NCI-H446 (cell line): ENCODE measurements at regions not wholly inside any gene's neighbourhood (a gene's known extent, or its start where the extent isn't known, plus 50 kb on each side); places are given as distances from the start of the nearest gene placed in this dataset.

Source experiments
- DNase-seq, 2 experiments: peaks; one replicate each; lab custom pipeline; 2025; lab: John Stamatoyannopoulos, UW

DNA sequence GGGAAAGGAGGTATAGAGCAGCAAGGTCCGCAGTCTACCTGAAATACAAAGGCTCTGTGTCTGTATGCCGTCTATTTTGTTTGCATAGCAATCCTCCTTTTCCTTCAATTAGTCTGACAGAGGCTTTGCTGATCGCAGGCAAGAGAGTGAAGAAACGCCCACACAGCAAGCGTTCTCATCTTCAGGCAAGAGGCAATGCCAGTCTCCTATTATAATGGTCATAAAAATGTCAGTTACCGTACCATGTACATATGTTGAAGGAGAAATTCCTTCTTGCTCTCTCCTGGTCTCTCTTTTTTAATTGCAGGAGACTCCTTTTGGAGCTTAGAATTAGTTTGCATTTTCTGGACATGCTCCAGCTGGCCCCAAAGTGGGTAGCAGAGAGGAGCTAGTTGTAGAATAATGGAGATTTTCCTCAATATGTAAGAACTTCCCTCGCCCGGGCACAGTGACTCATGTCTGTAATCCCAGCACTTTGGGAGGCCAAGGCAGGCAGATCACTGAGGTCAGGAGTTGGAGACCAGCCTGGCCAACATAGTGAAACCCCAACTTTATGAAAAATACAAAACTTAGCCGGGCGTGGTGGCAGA lies 139.5 kb downstream of the PFKFB3 start:
- no peak for DNase-seq

DNA sequence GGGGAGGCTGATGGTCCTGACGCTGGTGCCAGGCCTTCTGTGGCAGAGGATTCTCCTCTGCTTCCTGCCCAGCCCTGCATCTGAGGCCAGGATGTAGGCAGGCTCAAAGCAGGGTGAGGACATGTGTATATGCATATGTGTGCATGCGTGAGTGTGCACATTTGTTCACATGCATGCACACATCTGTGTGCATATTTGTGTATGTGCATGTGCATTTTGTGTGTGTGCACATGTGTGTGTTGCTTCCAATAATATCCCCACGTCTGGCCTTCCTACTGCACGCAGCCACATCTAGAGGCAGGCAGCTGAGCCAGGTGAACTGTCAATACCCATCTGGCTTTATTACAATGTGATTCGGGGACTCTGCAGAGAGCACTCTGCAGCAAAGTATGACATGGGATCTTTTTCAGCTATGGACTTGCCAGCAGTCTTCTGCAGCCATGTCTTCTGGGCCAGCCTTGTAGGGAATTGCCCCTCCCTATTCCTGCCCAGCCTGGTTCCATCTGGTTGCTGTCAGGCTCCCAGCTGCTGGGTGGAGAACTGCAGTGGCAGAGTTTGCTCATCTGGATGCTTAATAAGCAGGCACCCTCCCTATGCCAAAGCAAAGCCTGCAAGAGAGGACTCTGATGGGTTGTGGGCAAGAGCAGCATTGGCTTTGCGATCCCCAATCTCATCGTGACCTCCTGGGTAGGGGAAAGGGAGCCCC lies 140.7 kb downstream of the PFKFB3 start:
- DNase-seq, result no peak

DNA sequence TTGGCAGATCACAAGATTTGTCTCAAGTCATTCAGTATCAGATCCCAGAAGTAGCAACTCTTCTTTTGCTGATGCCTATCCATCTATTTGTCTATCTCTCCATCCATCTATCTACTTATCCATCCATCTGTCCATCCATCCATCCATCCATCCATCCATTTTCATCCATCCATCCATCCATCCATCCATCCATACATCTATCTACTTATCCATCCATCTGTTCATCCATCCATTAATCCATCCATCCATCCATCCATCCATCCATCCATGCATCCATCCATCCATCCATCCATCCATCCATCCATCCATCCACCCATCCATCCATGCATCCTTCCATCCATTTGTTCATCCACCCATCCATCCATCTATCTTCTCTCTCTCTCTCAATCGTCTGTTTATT lies 142.7 kb downstream of the PFKFB3 start:
- DNase-seq, result no peak

DNA sequence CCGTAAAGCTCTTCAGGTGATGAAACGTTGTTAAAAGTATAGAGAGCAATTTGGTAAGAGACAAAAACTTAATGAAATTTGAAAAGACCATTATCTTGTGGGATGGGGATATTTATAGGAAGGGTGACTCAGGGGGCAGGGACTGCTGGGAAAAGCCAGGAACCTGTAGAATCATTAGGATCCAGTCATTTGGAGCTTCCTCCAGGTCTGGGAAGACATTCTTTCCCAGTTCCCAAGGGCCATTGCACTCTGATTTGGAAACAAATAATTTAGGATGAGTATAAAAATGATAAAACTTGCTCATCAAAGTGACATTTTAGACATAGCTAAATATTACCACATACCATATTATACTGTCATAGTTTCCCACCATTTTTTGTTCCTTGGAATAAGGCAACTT lies 143.9 kb downstream of the PFKFB3 start:
- no peak for DNase-seq

DNA sequence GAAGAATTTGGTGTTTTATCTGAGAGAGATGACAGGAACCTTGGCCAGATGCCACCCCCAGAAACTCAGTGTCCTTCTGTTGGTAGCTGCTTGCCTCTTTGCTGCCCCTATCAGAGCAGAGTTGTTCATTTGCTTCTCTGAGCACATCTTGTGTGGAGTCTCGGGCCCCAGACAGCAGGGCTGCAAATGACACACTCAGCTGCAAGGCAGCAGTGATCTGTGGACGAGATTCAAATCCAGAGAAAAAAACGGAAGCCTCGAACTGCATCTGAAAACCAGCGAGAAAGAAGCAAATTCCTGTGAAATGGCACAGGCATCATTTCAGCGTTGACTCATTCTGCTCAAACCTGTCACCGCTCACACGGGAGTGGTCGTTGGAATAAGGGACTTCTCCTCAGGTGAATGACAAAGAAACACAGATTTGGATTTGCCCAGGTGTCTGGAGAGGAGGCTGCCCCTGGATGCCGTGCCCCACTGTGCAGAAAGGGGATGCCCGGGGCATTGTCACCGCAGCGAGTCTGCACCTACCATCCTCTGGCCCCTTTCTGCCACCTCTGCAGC lies 144.7 kb downstream of the PFKFB3 start:
- no peak for DNase-seq

DNA sequence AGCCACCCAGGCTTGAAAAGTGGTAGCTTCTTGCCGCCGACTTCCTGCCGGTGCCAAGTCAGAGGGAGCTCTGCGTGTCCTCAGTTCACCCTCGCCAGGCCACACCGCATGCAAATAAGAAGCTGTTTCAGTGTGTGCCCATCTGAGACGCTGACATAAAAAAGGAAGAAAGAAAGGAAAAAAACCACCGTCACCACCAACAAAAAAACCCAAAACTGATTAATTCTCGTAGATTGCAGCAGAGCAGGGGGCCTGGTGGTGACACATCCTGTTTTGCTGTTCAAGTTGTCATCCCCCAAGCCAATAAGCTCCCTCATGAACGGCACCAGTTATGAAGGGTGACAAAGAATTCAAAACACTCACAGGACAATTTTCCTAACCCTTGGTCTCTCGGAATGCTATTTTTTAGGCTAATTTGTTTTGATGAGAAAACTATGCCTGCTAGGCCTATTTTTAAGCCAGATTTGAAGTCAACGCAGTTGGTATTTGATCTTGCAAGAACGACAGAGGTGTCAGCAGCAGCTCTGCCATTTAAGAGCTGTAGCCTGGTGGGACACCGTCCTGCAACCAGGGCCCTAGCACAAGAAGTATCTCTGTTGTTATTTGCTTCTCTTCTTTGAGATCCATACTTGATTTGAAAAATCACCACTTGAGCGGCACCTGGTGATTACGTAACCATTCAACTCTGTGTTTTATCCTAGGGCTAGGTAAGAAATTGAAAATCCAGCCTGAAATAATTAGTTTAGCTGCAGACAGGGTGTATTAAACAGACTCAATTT lies 145.6 kb downstream of the PFKFB3 start:
- DNase-seq, result no peak

DNA sequence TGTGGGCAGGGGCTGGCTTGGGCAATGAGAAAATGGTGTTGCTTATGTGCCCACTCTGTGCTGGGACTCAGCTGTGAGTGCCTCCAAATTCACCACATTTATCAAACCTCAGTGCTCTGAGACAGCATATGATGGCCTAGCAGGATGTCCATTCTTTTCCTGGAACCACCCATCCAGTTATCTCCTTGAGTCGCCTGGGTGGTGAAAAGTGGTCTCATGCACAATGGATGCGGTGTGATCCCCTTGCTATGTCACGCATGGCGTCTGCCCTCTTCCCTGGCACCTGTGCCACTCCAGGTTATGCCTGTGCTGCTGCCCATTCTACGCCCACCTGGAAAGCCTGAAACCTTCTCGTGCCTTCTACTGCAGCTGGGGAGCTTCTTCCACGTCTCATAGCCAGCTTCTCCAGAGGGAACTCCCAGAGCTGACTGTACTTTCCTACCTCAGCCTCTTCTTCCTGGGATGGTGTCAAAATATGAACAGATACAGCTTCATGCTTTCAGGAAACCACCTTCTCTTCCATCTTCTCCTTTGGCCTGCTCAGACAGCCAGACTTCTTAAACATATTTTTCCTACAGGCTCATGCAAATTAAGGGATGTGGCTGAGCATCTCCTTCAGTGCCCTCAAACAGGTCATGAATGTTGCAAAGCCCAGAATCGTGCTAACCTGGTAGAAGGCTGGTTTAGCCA lies 147.3 kb downstream of the PFKFB3 start:
- no peak for DNase-seq

DNA sequence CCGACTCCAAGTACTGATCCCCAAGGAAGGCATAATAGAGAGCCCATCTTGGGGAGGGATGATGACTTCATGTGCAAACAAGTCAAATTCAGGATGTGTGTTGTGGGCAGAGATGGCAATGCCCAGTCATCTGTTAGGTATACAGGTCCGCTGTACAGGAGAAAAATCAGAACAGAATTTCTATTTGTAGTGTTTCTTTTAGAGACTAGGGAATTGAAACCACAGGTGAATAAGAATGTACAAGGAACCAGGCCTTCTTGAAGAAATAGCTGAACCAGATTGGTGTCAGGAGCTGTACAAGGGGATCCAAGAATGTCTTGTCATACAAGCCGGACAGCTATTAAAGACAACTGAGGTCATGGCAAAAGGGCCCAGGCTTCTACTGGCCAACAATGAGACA lies 147.9 kb downstream of the PFKFB3 start:
- no peak for DNase-seq

DNA sequence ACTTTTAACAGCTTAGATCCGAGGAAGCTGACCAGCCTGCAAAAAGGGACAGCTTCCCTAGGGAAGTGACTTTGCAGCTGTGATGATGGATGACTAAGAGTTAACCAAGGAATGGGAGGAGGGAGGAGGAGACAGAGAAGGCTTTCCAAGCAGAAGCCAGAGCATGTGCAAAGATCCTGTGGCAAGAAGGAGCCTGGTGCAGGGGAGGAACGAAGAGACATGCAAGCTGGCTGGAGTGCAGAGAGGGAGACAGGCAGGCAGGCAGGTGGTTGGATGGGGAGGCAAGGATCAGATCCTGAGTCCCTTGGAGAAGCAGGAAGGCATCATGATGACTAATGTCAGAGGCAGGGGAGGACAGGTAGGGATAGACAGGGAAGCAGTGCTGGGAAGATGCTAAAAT lies 148.8 kb downstream of the PFKFB3 start:
- no peak for DNase-seq

DNA sequence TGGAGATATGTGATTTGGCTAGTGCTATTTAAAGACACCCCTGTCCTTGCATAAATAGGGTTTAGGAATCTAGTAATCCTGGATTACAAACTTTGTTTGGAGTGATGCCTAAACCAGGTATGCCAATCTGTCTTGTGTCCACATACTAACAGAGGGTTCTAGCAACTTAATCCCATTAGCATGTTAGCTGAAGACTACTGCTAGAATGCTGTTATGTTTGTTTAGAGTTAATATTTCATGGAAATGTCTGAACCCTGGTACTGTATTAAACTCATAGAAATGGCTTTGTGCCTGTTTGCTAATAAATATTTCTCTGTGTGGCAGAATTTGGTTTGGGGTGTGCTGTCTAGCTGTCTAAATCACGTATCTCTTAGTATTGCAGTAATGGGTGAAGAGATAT lies 150.8 kb downstream of the PFKFB3 start:
- no peak for DNase-seq

DNA sequence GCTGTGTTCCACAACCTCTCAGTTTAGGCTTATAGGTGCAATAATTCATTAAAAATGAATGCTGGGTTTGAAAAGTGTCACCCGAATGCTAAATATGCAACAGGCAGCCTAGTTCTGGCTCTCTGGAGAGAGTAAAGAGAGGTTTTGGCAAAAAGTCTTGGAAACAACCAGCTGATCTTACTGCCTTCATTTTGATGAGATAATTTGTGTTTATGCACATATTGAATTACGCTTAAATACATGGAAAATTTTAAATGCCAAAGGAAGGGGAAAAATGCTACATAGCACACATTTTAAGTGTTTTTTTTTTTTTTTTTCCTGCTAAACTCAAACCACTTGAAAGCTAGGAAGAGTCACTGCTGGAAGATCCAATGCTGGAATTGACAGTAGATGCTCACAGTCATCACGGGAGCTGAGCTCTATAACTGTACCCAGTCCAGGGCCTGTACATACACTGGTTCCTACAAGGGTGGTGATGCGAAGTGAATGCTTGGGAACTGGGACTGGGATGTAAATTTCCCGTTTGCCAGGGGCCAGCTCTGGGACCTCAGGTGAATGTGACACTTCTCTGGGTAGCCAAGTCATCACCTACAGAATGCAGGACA lies 151.5 kb downstream of the PFKFB3 start:
- no peak for DNase-seq

DNA sequence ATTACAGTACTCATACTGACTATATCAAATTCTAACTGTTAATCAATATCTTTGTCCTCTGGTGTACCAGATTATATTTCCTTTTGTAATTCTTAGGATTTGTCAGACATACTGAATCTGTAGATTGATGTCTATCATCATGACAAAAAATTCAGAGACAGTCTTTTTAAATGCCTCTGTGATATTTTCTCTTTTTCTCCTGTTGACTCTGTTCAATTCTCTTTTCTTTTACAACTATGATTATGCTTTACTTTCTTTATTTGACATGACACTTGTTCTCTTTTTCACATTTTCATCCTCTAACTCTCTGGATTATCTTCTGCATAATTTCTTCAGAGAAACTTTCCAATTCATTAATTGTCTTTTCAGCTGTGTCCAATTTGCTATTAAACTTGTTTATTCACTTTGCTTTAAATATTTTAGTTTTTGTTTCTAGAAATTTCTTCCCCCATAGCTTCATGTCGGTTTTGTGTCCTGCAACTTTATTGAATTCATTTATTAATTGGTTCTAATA lies 153.6 kb downstream of the PFKFB3 start:
- DNase-seq, result no peak

DNA sequence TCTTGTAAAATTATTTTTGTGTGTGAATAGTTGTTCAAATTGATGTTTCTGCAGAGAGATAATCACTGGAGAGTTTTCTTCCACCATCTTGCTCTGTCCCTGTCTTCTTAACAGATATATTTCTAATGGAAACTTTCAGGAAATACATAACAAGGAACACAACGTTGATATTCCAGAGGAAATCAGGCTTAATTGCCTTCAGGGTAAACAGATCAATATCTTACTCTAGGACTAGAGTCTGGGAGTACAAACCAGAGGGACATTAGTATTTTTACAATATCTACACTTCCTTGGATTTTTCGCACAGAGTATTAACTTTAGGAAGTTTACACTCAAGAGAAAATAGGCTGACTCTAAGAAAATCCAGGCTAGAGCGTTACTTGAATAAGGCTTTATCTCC lies 159.1 kb downstream of the PFKFB3 start:
- no peak for DNase-seq

DNA sequence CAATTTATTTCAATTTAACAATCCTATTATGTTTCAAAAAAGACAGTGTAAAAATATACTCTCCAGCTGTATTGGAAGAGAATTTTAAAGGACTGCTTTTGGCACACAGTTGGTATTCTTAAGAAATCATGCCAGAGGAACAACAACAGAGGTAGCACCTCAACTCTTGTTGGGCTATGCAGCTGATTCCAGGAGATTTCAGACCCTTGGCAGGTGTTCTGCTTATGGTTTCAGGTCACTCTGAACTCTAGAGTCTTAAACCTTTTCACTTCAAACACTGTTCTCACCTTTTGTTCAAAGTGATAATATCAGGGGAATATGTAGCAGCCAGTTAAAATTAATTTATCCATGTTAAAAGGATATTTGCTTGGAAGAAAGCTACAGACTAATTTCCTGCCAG lies 160.1 kb downstream of the PFKFB3 start:
- no peak for DNase-seq

DNA sequence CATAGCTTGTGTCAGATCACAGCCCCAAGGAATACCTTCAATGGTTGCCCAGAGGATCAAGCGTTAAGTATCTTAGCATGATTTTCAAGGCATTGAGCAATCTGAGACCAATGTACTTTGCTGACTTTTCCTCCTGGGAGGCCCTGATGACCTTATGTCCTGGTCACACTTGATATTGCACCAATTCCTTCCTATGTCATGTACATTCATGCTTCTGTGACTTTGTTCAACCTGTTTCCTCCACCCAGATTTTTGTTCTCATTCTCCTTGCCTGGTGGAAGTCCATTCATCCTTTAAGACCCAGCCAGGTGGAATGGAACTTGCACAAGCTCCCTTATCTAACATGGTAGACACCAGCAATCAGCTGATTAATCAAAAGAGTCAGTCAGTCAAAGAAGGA lies 160.8 kb downstream of the PFKFB3 start:
- DNase-seq, result no peak

DNA sequence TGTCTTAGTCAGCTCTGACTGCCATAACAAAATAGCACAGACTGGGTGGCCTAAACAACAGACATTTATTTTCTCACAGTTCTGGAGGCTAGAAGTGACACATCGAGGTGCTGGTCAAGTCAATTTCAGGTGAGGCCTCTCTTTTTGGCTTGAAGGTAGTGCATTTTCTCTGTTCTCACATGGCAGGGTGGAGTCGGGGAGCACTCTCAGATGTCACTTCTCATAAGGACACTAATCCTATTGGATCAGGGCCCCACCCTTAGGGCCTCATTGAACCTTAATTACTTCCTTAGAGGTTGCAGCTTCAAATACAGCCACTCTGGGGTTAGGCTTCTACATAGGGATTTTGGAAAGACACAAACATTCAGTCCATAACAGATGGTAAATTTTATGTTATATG lies 161.6 kb downstream of the PFKFB3 start:
- no peak for DNase-seq

DNA sequence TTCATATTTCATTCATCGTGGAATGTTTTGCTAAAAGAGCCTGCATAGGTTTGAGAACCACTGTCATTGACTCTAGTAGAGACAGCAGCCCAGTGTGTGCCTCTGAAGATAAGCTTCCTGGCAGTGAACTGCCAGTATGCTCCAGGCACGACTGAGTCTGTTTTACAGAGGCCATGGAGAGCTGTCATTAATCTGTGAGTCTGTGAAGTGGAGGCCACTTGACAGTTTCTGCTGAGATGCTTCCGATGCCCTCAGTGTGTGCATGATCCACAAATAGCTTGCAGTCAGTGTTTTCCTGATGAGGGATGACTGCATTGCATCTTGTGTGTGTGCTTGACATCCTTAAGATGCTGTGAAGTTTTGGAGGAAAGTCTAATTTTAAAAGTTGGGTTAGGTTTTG lies 162.2 kb downstream of the PFKFB3 start:
- no peak for DNase-seq

DNA sequence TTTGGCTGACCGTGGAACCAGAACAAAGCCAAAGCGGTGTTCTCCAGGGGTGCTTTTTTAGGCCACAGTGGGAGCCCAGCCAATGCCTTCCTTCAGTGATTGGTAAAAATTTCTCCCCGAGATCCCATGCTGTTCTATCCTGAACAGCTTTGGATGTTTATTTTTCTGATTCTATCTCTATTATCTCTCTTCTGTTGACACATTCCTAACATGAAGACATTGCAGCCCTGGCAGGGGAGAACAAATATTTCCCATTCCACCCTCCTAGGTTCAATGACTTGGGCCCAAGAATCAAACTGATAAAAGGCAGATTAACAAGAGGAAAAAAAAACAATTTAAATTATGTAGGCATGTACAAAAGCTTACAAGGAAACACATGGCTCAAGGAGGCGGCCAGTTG lies 162.7 kb downstream of the PFKFB3 start:
- no peak for DNase-seq
